ENCODE measurements at regions not wholly inside any gene's neighbourhood (a gene's known extent, or its start where the extent isn't known, plus 50 kb on each side); places are given as distances from the start of the nearest gene placed in this dataset.

DNA sequence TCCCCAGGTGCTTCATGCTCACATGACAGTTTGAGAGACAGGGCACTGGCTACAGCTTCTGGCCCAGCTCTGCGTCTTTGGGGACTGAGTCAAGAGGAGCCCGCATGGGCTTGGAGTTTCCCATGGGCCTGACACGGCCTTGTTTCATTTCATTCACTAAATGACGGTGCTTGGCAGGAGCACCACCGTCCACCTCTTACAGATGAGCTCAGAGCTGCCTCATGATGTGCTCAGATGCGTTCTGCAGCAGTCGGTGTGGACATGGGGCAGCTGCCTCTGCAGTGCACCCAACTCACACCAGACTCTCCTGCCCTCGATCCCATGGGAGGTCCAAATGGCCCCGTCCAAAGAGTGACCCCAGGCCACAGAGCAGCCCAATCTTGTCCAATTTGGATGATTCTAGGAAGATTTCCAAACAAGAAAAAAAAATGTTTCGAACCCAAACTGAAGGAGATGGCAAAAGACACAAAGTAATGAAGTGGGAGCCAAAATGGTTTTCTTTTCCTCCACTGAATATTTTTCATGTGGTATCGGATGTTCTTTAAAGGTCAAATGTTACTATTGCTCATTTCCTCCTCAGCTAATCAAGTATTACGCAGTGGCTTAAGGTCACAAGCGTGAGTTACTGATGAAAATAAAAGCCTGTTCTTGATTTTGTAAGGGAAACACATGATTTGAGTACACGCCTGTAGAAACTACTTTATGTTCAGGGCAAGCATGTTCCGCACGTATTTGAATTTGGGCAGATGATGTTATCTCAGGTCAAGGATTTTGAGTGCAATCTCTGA is 524.2 kb downstream of the CDH26 start:
- intact Hi-C loops (cut with DNase I): no loop called here
- 62% methylated on average over 16 of the region's 16 CpGs for WGBS
- DNase-seq: no peak
- H3K27ac ChIP-seq (ENCODE audit: low read length): no peak overlapping the region
- no peak overlapping the region for H3K4me3 ChIP-seq (ENCODE audit: low read length)
- no peak for ATAC-seq
- H3K9me3 ChIP-seq (ENCODE audit: control insufficient read depth, low read length): no peaks in the 10 kb centered on the region
- peaks cover 2% of the 10 kb centered on the region for H3K4me1 ChIP-seq (ENCODE audit: control insufficient read depth, insufficient read depth, low read length)
- no peaks in the 10 kb centered on the region for H3K27me3 ChIP-seq (ENCODE audit: control insufficient read depth, insufficient read depth)

DNA sequence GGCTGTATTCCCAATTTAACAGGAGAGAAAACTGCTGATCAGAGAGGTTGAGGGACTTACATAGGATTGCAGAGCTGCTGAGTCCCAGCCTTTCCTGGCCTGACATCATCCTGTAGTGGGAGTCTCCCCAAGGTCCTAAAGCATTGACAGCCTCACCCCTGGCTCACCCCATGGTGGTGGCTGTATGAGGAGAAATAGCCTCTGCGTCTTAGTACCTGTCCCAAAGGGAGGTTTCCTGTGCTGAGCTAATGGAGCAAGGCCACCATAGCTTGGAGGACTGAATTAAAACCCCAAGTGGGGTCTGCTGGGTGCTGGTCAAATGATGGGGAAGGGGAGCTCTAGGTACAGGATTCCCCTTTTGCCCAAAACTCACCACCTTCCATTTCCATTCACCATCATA is 525.1 kb downstream of the CDH26 start:
- intact Hi-C loops (cut with DNase I): no loop called here
- Histone ChIP-seq H3K4me3 (ENCODE audit: low read length) (no peak overlapping the region), H3K27ac (ENCODE audit: low read length) (no peak overlapping the region), H3K4me1 (ENCODE audit: control insufficient read depth, insufficient read depth, low read length) (peaks cover 2% of the 10 kb centered on the region), H3K9me3 (ENCODE audit: control insufficient read depth, low read length) (no peaks in the 10 kb centered on the region), H3K27me3 (ENCODE audit: control insufficient read depth, insufficient read depth) (no peaks in the 10 kb centered on the region)
- DNase-seq: no peak
- WGBS: 87% methylated on average over 1 of the region's 1 CpG
- no peak for ATAC-seq

DNA sequence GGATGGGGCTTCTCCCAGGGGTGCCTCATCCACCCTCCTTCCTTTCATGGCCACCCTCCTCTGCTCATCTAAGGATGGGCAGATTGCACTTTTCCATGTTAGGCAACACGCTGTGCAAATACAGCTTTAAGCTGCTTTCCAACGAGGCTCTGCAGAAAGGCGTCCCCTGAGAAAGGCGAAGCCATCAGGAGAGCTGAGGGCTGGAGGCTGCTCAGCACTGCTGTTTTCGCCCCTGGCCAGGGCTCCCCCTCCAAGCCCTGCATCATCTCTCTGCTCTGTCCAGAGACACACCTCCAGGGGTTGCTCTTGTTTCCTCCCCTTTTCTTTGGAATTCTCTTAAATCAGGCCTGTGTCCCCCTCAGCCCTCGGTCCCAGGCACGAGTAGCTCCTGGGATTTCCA is 526.1 kb downstream of the CDH26 start:
- WGBS: 68% methylated on average over 7 of the region's 7 CpGs
- Histone ChIP-seq H3K4me1 (ENCODE audit: control insufficient read depth, insufficient read depth, low read length) (peaks cover 2% of the 10 kb centered on the region), H3K27me3 (ENCODE audit: control insufficient read depth, insufficient read depth) (no peaks in the 10 kb centered on the region), H3K27ac (ENCODE audit: low read length) (no peak overlapping the region), H3K9me3 (ENCODE audit: control insufficient read depth, low read length) (no peaks in the 10 kb centered on the region), H3K4me3 (ENCODE audit: low read length) (no peak overlapping the region)
- DNase-seq (no peak), ATAC-seq (no peak)
- intact Hi-C loops (cut with DNase I): no loop called here

DNA sequence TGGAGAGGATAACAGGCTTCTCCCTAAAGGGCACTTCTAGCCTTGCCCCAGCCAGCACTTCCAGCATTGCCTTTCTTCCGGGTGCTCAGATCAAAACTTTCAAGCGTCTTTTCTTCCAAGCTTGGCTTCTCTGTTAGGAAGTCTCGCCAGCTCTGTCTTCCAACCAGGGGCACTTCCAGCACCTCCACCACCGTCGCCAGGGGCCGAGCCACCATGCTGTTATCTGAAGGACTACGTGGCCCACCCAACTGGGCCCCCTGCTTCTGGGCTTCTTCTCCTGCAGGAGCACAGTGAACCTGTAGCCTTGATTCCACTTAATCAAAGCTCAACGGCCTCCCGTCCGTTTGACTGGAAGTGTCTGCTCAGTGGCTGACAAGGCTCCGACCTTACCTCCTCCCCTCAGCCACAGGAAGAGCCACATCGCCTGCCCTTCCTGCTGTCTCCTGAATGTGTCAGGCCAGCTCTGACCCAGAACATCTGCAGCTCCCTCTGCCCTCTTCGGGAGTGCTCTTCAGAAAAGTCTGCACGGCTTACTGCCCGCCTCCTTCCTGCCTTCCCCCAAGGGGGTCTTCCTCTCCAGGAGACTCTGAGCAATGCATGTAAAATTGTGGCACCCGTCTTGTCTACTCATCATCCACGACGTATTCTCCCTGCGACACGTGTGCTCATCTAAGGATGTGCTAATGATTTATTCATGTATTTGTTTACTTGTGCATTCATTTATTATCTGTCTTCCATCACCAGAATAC is 527.0 kb downstream of the CDH26 start:
- DNase-seq (no peak), ATAC-seq (no peak)
- 49% methylated on average over 20 of the region's 20 CpGs for WGBS
- intact Hi-C loops (cut with DNase I): no loop called here
- Histone ChIP-seq H3K4me1 (ENCODE audit: control insufficient read depth, insufficient read depth, low read length) (peaks cover 2% of the 10 kb centered on the region), H3K27me3 (ENCODE audit: control insufficient read depth, insufficient read depth) (no peaks in the 10 kb centered on the region), H3K4me3 (ENCODE audit: low read length) (no peak overlapping the region), H3K9me3 (ENCODE audit: control insufficient read depth, low read length) (no peaks in the 10 kb centered on the region), H3K27ac (ENCODE audit: low read length) (no peak overlapping the region)

DNA sequence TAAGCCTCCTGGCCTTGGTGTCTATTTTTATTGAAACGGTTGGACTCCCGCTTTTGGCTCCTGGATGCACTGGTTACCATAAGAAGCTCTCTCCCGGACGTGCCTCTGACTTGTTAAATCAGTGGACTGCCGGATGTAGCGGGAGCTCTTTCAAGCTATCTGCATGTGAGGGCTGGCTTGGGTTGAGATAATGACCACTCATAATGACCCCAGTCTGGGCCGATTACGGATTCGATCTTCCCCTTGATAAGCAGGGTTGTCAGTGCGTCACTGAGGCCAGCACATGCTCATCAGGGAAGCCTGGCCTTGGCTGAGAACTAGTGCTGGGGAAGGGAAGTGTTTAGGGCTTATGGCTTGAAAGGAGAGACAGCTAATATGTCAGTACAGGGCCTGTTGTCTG is 528.1 kb downstream of the CDH26 start:
- intact Hi-C loops (cut with DNase I): no loop called here
- H3K9me3 ChIP-seq (ENCODE audit: control insufficient read depth, low read length): no peaks in the 10 kb centered on the region
- H3K4me3 ChIP-seq (ENCODE audit: low read length): no peak overlapping the region
- ATAC-seq (no peak), DNase-seq (no peak)
- no peak overlapping the region for H3K27ac ChIP-seq (ENCODE audit: low read length)
- 48% methylated on average over 10 of the region's 10 CpGs for WGBS
- no peaks in the 10 kb centered on the region for H3K27me3 ChIP-seq (ENCODE audit: control insufficient read depth, insufficient read depth)
- H3K4me1 ChIP-seq (ENCODE audit: control insufficient read depth, insufficient read depth, low read length): peaks cover 2% of the 10 kb centered on the region

DNA sequence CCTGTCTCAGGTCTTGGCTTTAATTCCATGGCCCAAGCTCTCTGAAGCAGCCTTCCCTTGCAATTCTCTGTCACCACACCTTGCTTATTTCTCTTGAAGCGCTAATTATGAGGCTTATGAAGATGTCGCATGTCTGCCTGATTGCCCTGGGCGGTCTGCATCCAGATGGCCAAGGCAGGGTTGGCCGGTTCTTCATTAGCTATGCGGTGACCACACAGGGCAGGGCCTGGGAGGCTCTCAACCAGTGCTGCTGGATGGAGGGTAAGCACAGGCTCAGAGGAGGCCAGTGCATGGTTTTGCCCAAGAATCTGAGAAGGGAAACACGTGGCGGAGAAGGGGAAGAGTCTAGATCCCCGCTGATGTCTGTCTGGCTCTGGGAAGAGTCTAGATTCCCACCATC is 528.7 kb downstream of the CDH26 start:
- H3K27ac ChIP-seq (ENCODE audit: low read length): no peak overlapping the region
- 92% methylated on average over 8 of the region's 8 CpGs for WGBS
- no peak overlapping the region for H3K4me3 ChIP-seq (ENCODE audit: low read length)
- no peaks in the 10 kb centered on the region for H3K9me3 ChIP-seq (ENCODE audit: control insufficient read depth, low read length)
- H3K27me3 ChIP-seq (ENCODE audit: control insufficient read depth, insufficient read depth): no peaks in the 10 kb centered on the region
- H3K4me1 ChIP-seq (ENCODE audit: control insufficient read depth, insufficient read depth, low read length): peaks cover 2% of the 10 kb centered on the region
- intact Hi-C loops (cut with DNase I): no loop called here
- DNase-seq: no peak
- no peak for ATAC-seq

DNA sequence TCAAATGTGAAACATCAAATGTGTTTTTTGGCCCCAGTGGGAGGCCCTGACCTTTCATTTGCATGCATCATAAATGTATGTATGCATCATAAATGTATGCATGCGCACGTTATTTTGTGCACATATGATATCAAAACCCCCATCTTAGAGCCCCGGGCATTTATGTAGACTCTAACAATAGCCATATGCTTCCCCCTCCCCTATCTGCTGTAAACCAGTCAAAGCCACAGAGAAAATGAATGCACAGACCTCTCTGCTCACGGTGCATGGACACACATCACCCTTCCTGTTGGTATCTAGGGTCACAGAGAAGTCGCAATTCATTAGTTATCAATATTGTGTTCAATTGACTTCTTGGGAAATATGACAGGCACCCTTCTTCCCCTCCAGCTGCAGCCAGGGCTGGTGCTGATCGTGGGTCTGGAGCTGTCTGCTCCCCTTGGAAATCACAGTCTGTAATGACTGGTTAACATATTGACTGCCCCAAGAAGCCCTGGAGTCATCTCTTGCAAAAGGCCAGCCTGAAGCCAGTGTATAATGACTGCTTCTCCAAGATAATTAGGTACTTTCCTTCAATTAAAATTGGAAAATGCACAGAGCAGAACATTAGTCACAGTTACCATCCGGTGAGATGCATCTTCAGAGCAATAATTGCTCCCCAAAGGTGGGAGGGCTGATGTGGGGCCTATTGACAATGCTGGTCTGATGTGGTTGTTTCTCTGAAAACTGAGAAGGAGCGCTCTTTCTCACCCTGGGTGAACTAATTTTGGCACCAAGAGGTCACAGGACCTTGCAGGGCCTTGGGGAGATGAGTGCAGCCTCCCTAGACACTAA is 532.2 kb downstream of the CDH26 start:
- Histone ChIP-seq H3K4me1 (ENCODE audit: control insufficient read depth, insufficient read depth, low read length) (no peaks in the 10 kb centered on the region), H3K27ac (ENCODE audit: low read length) (no peak overlapping the region), H3K9me3 (ENCODE audit: control insufficient read depth, low read length) (no peaks in the 10 kb centered on the region), H3K27me3 (ENCODE audit: control insufficient read depth, insufficient read depth) (no peaks in the 10 kb centered on the region), H3K4me3 (ENCODE audit: low read length) (no peak overlapping the region)
- DNase-seq (no peak), ATAC-seq (no peak)
- intact Hi-C loops (cut with DNase I): no loop called here
- WGBS: 66% methylated on average over 8 of the region's 8 CpGs

DNA sequence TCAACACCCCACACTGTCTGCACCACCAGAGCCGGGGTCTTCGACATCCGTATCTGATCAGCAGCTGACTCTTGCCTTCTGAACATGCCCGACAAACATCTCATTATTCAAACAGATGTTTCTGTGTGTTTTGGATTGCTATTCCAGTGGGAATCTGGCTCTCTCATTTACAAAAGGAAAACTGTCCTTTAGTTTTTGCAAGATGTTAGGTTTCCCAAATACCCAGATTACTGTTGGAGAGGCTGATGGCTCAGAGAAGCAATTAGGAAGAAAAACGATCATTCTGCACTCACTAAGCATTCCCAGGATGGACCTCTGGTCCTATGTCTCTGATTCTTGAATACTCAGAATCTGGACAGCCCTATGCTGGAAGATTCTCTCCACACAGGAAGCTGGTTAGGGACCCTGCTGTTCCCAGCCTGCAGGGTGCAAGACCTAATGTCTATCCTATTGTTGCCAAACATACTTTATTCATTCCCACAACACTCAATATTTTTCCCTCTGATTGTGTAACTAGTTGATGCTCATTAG is 532.9 kb downstream of the CDH26 start:
- intact Hi-C loops (cut with DNase I): no loop called here
- no peak for DNase-seq
- ATAC-seq: no peak
- Histone ChIP-seq H3K4me3 (ENCODE audit: low read length) (no peak overlapping the region), H3K9me3 (ENCODE audit: control insufficient read depth, low read length) (no peaks in the 10 kb centered on the region), H3K27ac (ENCODE audit: low read length) (no peak overlapping the region), H3K4me1 (ENCODE audit: control insufficient read depth, insufficient read depth, low read length) (no peaks in the 10 kb centered on the region), H3K27me3 (ENCODE audit: control insufficient read depth, insufficient read depth) (no peaks in the 10 kb centered on the region)
- WGBS: 52% methylated on average over 5 of the region's 5 CpGs

DNA sequence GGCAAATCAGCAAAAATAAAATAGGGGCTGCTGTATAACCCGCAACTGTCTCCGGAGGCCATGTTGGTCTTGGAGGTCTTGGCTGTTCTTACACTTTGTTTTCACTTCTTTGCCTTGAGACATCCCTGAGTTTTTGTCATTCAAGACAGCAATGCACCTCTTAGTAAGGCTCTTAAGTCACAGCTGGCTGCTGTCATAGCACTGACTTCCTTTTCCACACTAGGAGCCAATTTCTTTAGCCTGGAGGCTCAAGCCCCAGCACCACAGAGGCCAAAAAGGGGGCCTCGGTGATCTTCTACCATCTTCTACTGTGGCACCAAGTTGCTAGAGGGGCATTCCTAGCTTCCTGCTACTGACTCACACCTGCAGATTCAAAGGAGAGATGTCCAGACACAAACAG is 536.3 kb downstream of the CDH26 start:
- 73% methylated on average over 3 of the region's 3 CpGs for WGBS
- no peak for DNase-seq
- ATAC-seq: no peak
- Histone ChIP-seq H3K9me3 (ENCODE audit: control insufficient read depth, low read length) (no peaks in the 10 kb centered on the region), H3K4me3 (ENCODE audit: low read length) (no peak overlapping the region), H3K4me1 (ENCODE audit: control insufficient read depth, insufficient read depth, low read length) (no peaks in the 10 kb centered on the region), H3K27ac (ENCODE audit: low read length) (no peak overlapping the region), H3K27me3 (ENCODE audit: control insufficient read depth, insufficient read depth) (no peaks in the 10 kb centered on the region)
- intact Hi-C loops (cut with DNase I): no loop called here

DNA sequence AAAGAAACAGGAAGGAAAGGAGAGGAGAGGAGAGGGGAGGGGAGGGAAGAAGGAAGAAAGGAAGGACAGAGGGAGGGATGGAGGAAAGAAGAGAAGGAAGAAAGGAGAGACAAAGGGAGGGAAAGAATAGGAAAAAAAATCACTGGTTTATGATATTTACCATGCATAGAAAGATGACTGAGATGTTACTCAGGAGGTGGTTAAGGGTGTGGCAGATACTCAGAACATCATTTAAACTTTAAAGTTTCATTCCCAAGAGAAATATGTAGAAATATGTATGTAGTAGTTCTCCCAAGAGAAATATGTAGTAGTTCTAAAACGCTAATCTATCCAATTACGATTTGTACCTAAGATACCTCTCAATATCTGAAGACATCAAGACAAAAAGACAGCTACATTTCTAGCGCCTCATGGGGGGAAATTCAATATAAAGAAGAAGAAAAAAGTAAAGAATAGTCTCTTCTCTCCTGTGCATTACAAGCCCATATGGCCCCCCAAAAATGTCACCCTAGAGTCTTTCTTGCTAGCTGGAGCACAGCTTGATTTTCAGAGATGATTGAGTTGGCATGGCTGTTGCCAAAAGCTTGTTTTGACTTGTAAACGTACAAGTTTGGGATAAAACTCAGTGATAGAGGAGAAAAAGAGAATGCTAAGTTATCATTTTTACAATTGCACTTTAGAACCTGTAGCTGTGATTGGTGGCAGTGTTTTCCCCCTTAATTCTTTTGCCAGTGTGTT is 539.2 kb downstream of the CDH26 start:
- no peak overlapping the region for H3K27ac ChIP-seq (ENCODE audit: low read length)
- 73% methylated on average over 4 of the region's 4 CpGs for WGBS
- intact Hi-C loops (cut with DNase I): no loop called here

More for the DNA sequence above, 539.2 kb downstream of the CDH26 start:
- ATAC-seq: no peak
- no peaks in the 10 kb centered on the region for H3K4me1 ChIP-seq (ENCODE audit: control insufficient read depth, insufficient read depth, low read length)
- H3K4me3 ChIP-seq (ENCODE audit: low read length): no peak overlapping the region
- no peaks in the 10 kb centered on the region for H3K9me3 ChIP-seq (ENCODE audit: control insufficient read depth, low read length)
- H3K27me3 ChIP-seq (ENCODE audit: control insufficient read depth, insufficient read depth): no peaks in the 10 kb centered on the region
- DNase-seq: no peak

Data from right cardiac atrium (tissue), 5 donors.